Body of pancreas (tissue), 4 donors: ENCODE measurements at regions not wholly inside any gene's neighbourhood (a gene's known extent, or its start where the extent isn't known, plus 50 kb on each side); places are given as distances from the start of the nearest gene placed in this dataset.

ENCODE experiments used
- ATAC-seq: fragments of 150-250 bp; one replicate; pipeline ENCODE4 v1.9.1; 2016
- DNase-seq, 4 donors: peaks; one replicate each; pipeline ENCODE4 v3.0.0-alpha.2; 2019
- H3K27ac ChIP-seq, 4 donors: fragments of 200-600 bp; sonication (generic); 1 replicate in 3 of 4; 2 replicates in 1 of 4; pipeline versions ENCODE4 v1.5.1 to v1.6.1; 2016 to 2019; ENCODE audit warnings: mild to moderate bottlenecking in 1 of 4, mixed read lengths in 1 of 4, moderate library complexity in 1 of 4
- H3K27me3 ChIP-seq, 2 donors: fragments of 200-600 bp; sonication (generic); one replicate each; pipeline ENCODE4 v1.6.0; 2016; ENCODE audit warnings: mild to moderate bottlenecking in 1 of 2
- H3K36me3 ChIP-seq, 2 donors: fragments of 200-600 bp; sonication (generic); replicated peaks in 1 of 2; 2 replicates each; pipeline ENCODE4 v1.5.1; 2016; ENCODE audit warnings: low read depth in 2 of 2; ENCODE audit not compliant: insufficient read depth in 1 of 2
- H3K4me1 ChIP-seq: fragments of 200-600 bp; sonication (generic); one replicate; pipeline ENCODE4 v1.6.0; 2016
- H3K4me3 ChIP-seq, 2 donors: fragments of 200-600 bp; sonication (generic); 1 replicate in 1 of 2; 2 replicates in 1 of 2; pipeline ENCODE4 v1.5.1; 2016 to 2019
- H3K9me3 ChIP-seq, 3 donors: fragments of 200-600 bp; sonication (generic); 1 replicate in 2 of 3; 2 replicates in 1 of 3; pipeline ENCODE4 v1.5.1; 2016
- CTCF ChIP-seq, 7 experiments: fragments of 450-650 bp in 4 of 7; fragments of 200-600 bp in 3 of 7; sonication (generic) in 3 of 7; IDR thresholded peaks; one replicate each; pipeline ENCODE4 v1.5.1; 2016 to 2019; ENCODE audit warnings: antibody characterized with exemption in 7 of 7
- POLR2A ChIP-seq, 3 donors: fragments of 450-650 bp; IDR thresholded peaks; one replicate each; pipeline ENCODE4 v1.6.1; 2016; ENCODE audit warnings: antibody characterized with exemption in 3 of 3, mild to moderate bottlenecking in 2 of 3
- WGBS, 2 donors: methylation state at CpG; one replicate each; pipeline ENCODE4 v1.1.5; 2017; 5-methylcytosine and 5-hydroxymethylcytosine counted together
- intact Hi-C: fragments of 100-400 bp; cut with DNase I; formaldehyde crosslinking; loops from one replicate; pipeline ENCODE4 v1.15.1; 2023

- Histone ChIP-seq H3K27ac (no peak overlapping the region), H3K4me1 (no peaks in the 10 kb centered on the region), H3K4me3 (no peak overlapping the region), H3K36me3 (no peaks in the 10 kb centered on the region), H3K9me3 (no peaks in the 10 kb centered on the region), H3K27me3 (no peaks in the 10 kb centered on the region)
- intact Hi-C loops: no loop called here
- 35 to 58% methylated on average over 1 of the region's 1 CpG for WGBS, 2 donors
- DNase-seq (no peak), ATAC-seq (no peak)
- TF ChIP-seq CTCF (IDR thresholded peaks at IDR 0.05): no peak
- no peak for TF ChIP-seq POLR2A (IDR thresholded peaks at IDR 0.05)
Measured at GRCh38 chr6:67184405-67184804, 1450.7 kb upstream of the ADGRB3 start.

- intact Hi-C loops: no loop called here
- DNase-seq: no peak
- Histone ChIP-seq H3K36me3 (no peaks in the 10 kb centered on the region), H3K4me3 (no peak overlapping the region), H3K4me1 (no peaks in the 10 kb centered on the region), H3K27ac (no peak overlapping the region), H3K27me3 (no peaks in the 10 kb centered on the region), H3K9me3 (no peaks in the 10 kb centered on the region)
- no peak for ATAC-seq
- TF ChIP-seq POLR2A (IDR thresholded peaks at IDR 0.05): no peak
- no peak for TF ChIP-seq CTCF (IDR thresholded peaks at IDR 0.05)
- WGBS, 2 donors: 8 to 28% methylated on average over 1 of the region's 1 CpG
Measured at GRCh38 chr6:67175101-67175500, 1460.0 kb upstream of the ADGRB3 start.

DNA sequence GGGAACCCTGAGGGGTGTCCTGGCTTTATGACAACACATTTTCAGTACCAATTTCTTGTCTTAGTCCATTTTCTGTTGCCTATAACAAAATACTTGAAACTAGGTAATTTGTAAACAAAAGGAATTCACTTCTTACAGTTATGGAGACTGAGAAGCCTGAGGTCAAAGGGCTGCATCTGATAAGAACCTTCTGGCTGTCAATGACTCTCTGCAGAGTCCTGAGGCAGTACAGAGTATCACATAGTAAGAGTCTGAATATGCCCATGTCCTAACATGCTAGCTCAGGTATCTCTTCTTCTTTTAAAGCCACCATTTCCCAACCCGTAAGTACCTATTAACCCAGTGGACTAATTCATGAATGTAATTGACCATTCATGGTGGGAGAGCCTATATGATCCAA lies 1458.6 kb upstream of the EYS start:
- intact Hi-C loops: no loop called here
- H3K4me3 ChIP-seq: no peak overlapping the region
- H3K9me3 ChIP-seq: peaks cover 0 to 7% (median 0%) of the 10 kb centered on the region in 3 donors
- H3K27ac ChIP-seq: no peak overlapping the region
- no peaks in the 10 kb centered on the region for H3K27me3 ChIP-seq
- no peaks in the 10 kb centered on the region for H3K36me3 ChIP-seq
- H3K4me1 ChIP-seq: no peaks in the 10 kb centered on the region
- 71 to 78% methylated on average over 1 of the region's 1 CpG for WGBS, 2 donors
- ATAC-seq (no peak), DNase-seq (no peak)
- no peak for TF ChIP-seq POLR2A (IDR thresholded peaks at IDR 0.05)
- no peak for TF ChIP-seq CTCF (IDR thresholded peaks at IDR 0.05)

- 25 to 45% methylated on average over 1 of the region's 1 CpG for WGBS, 2 donors
Measured at GRCh38 chr6:67160820-67161219, 1453.8 kb upstream of the EYS start.

More at GRCh38 chr6:67160820-67161219, 1453.8 kb upstream of the EYS start:
- no peaks in the 10 kb centered on the region for H3K36me3 ChIP-seq
- TF ChIP-seq CTCF (IDR thresholded peaks at IDR 0.05) (no peak), POLR2A (IDR thresholded peaks at IDR 0.05) (no peak)
- H3K4me3 ChIP-seq: no peak overlapping the region
- no peak for ATAC-seq
- H3K4me1 ChIP-seq: no peaks in the 10 kb centered on the region
- intact Hi-C loops: no loop called here
- DNase-seq: no peak
- no peak overlapping the region for H3K27ac ChIP-seq
- no peaks in the 10 kb centered on the region for H3K27me3 ChIP-seq
- peaks cover 0 to 8% (median 0%) of the 10 kb centered on the region in 3 donors for H3K9me3 ChIP-seq
